22Rv1 (cell line): ENCODE measurements at regions not wholly inside any gene's neighbourhood (a gene's known extent, or its start where the extent isn't known, plus 50 kb on each side); places are given as distances from the start of the nearest gene placed in this dataset.

Experiments
- H3K27ac ChIP-seq: fragments of 450-650 bp; 2 replicates; pipeline ENCODE4 v1.5.1; 2017
- ZFX ChIP-seq: fragments of 450-650 bp; IDR thresholded peaks from 2 replicates; pipeline ENCODE4 v1.6.1; 2017; ENCODE audit warnings: antibody characterized with exemption, borderline replicate concordance
- TF ChIP-seq, protein P1 (sequence below): fragments of 450-650 bp; IDR thresholded peaks from 2 replicates; pipeline ENCODE4 v1.5.1; 2017; ENCODE audit warnings: mild to moderate bottlenecking

DNA sequence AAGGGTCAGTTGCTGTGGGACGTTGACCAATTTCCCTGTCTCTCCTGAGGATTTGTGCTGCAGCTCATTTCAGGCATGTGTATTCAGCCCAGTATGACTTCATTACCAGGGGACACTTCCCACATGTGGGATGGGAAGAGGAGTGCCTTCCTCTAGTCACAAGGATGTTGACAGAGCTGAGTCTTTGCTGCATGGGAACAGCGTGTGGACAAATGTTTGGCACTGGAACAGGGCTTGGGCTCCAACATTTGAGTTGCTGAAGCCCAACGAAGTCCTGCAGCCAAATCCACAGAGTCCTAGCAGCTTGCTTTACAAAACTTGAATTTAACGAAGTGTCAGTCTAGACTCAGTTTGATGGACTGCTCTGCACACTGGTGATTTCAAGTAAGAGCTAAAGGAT lies 283.2 kb downstream of the SH3GL2 start:
- TF ChIP-seq, protein P1, sequence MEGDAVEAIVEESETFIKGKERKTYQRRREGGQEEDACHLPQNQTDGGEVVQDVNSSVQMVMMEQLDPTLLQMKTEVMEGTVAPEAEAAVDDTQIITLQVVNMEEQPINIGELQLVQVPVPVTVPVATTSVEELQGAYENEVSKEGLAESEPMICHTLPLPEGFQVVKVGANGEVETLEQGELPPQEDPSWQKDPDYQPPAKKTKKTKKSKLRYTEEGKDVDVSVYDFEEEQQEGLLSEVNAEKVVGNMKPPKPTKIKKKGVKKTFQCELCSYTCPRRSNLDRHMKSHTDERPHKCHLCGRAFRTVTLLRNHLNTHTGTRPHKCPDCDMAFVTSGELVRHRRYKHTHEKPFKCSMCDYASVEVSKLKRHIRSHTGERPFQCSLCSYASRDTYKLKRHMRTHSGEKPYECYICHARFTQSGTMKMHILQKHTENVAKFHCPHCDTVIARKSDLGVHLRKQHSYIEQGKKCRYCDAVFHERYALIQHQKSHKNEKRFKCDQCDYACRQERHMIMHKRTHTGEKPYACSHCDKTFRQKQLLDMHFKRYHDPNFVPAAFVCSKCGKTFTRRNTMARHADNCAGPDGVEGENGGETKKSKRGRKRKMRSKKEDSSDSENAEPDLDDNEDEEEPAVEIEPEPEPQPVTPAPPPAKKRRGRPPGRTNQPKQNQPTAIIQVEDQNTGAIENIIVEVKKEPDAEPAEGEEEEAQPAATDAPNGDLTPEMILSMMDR = no peak
- no peak for TF ChIP-seq ZFX
- H3K27ac ChIP-seq = no peak overlapping the region

DNA sequence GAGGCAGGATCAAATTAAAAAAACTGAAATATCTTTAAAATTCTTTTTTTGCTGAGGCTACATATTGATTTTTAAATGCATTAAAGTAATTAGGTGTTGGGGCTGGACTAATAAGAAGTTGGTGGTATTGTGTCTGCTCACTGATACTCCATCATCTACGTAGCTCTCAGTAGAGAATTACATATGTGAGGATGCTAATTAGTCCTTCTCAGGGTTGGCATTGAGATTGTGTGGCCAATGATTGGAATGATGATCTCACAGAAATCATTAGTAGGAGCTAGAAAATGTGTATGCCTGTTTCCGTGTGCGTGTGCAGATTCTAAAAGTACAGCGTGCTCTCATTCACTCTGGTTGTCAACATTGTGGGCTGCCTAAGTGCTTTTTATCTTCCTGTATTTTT lies 283.8 kb downstream of the SH3GL2 start:
- no peak overlapping the region for H3K27ac ChIP-seq
- TF ChIP-seq, protein P1 = no peak
- no peak for TF ChIP-seq ZFX

DNA sequence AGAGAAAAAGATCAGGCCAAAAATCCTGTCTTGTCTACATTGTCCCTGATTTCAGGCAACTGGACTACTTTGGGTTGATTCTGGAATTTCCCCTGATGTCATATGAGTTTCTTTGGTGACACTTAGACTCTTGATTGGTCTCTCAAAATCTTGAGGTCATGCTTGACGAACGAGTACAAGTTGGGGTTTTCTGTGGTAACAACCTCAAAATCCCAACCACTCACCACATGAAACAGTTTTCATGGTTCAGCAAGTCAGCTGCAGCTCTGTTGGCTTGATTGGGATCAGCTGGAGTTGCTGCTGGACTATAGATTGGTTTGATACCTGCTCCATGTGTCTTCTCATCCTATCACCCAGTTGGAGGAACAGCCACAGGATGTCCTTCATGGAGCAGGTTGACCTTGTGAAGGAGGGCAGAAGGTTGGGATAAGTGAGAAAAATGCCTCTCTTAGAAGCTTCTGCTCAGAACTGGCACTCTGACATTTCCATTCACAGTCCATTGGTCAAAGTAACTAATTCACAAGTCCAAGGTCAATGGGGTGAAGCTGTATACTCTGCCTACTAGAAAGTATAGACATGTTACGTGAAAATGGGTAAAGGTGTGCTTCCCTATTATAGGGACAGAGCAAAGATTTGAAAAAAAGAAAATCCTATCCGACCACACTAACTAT lies 284.5 kb downstream of the SH3GL2 start:
- no peak overlapping the region for H3K27ac ChIP-seq
- TF ChIP-seq, protein P1 = no peak
- no peak for TF ChIP-seq ZFX

DNA sequence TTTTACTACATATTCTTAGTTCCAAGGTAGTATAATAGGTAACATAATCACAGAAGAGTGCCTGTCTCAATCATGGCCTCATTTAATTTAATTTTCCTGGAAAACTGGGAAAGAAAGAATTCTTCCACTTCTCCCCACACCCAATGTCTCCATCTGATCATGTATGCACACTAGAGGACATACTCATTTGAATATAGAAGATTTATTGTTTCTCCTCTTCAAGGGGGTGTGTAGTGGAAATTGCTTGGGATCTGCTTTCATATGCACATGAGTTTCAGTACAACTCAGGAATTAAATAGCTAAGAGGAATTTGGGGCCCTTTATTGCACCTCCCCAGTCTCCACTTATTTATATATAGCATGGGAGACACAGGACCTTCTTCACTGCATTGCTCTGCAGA lies 285.1 kb downstream of the SH3GL2 start:
- TF ChIP-seq ZFX = no peak
- TF ChIP-seq, protein P1 = no peak
- no peak overlapping the region for H3K27ac ChIP-seq

DNA sequence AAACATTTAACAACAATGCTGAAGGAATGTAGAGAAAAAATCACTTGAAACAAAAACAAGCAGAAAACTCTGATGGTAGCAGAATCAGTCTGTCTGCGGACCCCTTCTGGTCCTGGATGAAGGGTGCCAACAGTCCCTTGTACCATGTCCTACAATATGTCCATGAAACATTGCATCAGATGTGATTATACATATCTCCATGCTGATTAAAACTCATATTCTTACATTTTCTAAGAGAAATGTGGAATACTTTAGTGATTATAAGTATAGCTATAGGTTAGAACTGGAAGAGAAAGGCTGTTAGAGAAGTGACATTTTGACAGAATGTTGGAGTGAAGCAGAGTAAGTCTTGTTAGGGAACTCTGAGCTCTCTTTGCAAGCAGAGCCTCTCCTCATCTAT lies 286.1 kb downstream of the SH3GL2 start:
- TF ChIP-seq, protein P1 = no peak
- TF ChIP-seq ZFX = no peak
- no peak overlapping the region for H3K27ac ChIP-seq

DNA sequence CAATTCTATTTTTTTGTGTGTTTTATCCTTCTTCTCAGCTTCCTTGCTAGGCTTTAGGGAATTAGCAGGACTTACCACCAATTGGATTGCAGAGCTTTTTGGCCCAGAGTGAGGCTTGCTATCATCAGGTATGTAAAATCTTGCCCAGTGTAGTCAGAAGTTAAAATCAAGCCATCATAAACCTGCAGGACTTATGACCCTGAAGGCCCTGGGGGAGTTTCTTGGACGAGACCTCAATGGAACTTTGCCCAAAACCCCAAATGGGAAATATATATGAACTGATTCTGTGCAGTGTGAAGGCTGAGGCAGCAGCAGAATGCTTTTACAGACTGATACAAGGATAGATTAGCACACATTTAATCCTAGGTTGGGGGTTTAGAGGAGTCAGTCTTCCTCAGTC lies 287.0 kb downstream of the SH3GL2 start:
- no peak for TF ChIP-seq ZFX
- TF ChIP-seq, protein P1 = no peak
- H3K27ac ChIP-seq = no peak overlapping the region

DNA sequence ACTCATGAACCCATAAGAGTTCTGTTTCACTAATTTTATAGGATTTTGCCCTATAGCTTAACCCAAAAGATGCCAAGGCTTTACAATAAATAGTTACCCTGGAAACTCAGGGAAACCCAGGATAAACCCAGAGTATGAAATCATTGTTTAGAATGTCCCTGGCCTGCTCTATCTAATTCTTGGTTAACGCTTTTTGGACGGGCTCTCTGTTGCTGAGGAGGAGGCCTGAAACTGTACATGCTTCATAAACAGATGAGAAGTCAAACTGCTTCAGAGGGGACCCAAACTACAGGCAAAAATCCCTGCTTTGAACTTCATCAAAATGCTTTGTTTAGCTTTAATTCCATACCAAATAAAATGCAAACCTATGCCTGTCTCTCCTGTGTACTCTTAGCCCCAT lies 291.9 kb downstream of the SH3GL2 start:
- H3K27ac ChIP-seq = no peak overlapping the region
- TF ChIP-seq, protein P1 = no peak
